ENCODE measurements at regions not wholly inside any gene's neighbourhood (a gene's known extent, or its start where the extent isn't known, plus 50 kb on each side); places are given as distances from the start of the nearest gene placed in this dataset.

DNA sequence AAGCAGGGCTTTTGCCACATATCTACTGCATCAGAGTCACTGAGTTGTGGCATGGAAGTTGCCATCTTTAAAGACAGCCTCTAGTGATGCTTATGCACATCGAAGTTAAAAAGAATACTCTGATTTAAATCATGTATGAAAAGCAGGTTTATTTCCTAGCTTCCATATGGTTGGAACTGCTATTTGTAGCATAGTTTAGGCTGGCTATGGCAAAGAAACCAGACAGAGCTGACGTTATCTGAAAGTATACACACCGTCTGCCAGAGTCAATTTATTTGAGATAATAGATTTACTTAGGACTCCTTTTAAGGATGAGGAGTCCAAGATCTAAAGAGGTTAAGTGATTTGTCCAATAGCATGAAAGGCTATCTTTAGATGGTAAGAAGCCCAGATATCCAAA lies 536.9 kb upstream of the ADGRL4 start:
- no TSS peak for BruUV-seq (replicated peaks)
- CTCF ChIA-PET, result no interaction called here
- no peak for TF ChIP-seq TCF7L2 (IDR thresholded peaks at IDR 0.05; ENCODE audit: low read depth, low read length)
- TF ChIP-seq POLR2AphosphoS5 (IDR thresholded peaks at IDR 0.05; ENCODE audit: low read depth, low read length), result no peak
- TF ChIP-seq REST (IDR thresholded peaks at IDR 0.05; ENCODE audit: insufficient read depth in 1 of 2, low read depth in 2 of 2, low read length in 1 of 2), result no peak
- no peak for TF ChIP-seq SIN3A (IDR thresholded peaks at IDR 0.05; ENCODE audit: borderline replicate concordance, insufficient read depth, low read depth, low read length)
- TF ChIP-seq CTCF (IDR thresholded peaks at IDR 0.05), result no peak

DNA sequence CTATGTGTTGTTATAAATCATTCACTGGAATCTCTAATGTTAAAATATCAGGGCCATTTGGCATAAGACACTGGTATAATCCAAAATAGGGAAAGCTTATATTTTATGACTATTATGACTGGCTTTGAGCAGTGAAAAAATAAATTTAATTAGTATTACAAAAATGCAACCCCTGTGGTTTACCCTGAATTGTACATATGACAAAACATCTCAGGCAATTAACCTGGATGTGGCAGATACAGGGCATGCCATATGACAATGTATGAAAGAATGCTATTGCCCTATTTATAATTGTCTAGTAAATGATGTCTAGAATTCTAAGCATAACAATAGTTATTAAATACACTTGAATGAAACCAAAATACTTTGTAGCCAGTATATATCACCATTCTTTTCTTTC lies 532.5 kb upstream of the ADGRL4 start:
- Histone ChIP-seq H3K9me3 (ENCODE audit: control insufficient read depth, insufficient read depth, low read depth, low read length) (no peaks in the 10 kb centered on the region), H3K27me3 (ENCODE audit: control insufficient read depth, insufficient read depth, low read length) (no peaks in the 10 kb centered on the region), H3K27ac (ENCODE audit: low read length) (no peak overlapping the region), H3K4me3 (ENCODE audit: low read depth in 2 of 2, low read length in 2 of 2) (no peak overlapping the region), H3K4me1 (ENCODE audit: control insufficient read depth, insufficient read depth, low read length) (no peaks in the 10 kb centered on the region), H3K36me3 (ENCODE audit: control insufficient read depth, insufficient read depth, low read length) (no peaks in the 10 kb centered on the region)
- intact Hi-C loops (cut with micrococcal nuclease; ENCODE audit: unreplicated experiment), result no loop called here
- BruUV-seq (replicated peaks), result no TSS peak
- POLR2A ChIA-PET, result no interaction called here
- DNase-seq (ENCODE audit: low read depth, low spot score), result no peak
- TF ChIP-seq REST (IDR thresholded peaks at IDR 0.05; ENCODE audit: insufficient read depth in 1 of 2, low read depth in 2 of 2, low read length in 1 of 2) (no peak), TCF7L2 (IDR thresholded peaks at IDR 0.05; ENCODE audit: low read depth, low read length) (no peak), CTCF (IDR thresholded peaks at IDR 0.05) (no peak), POLR2AphosphoS5 (IDR thresholded peaks at IDR 0.05; ENCODE audit: low read depth, low read length) (no peak), SIN3A (IDR thresholded peaks at IDR 0.05; ENCODE audit: borderline replicate concordance, insufficient read depth, low read depth, low read length) (no peak)
- in situ Hi-C loops (cut with HindIII; ENCODE audit: low pct_unique_long_range_greater_than_20kb, low sequenced_read_pairs), result no loop called here
- CTCF ChIA-PET, result no interaction called here
- ATAC-seq, result no peak

More for the DNA sequence above, 536.9 kb upstream of the ADGRL4 start:
- H3K27ac ChIP-seq (ENCODE audit: low read length), result no peak overlapping the region
- in situ Hi-C loops (cut with HindIII; ENCODE audit: low pct_unique_long_range_greater_than_20kb, low sequenced_read_pairs) (no loop called here), intact Hi-C loops (cut with micrococcal nuclease; ENCODE audit: unreplicated experiment) (no loop called here)
- no peak for ATAC-seq
- no peaks in the 10 kb centered on the region for H3K36me3 ChIP-seq (ENCODE audit: control insufficient read depth, insufficient read depth, low read length)
- no peaks in the 10 kb centered on the region for H3K27me3 ChIP-seq (ENCODE audit: control insufficient read depth, insufficient read depth, low read length)
- no peaks in the 10 kb centered on the region for H3K9me3 ChIP-seq (ENCODE audit: control insufficient read depth, insufficient read depth, low read depth, low read length)
- H3K4me3 ChIP-seq (ENCODE audit: low read depth in 2 of 2, low read length in 2 of 2), result no peak overlapping the region
- H3K4me1 ChIP-seq (ENCODE audit: control insufficient read depth, insufficient read depth, low read length), result no peaks in the 10 kb centered on the region
- POLR2A ChIA-PET, result no interaction called here
- DNase-seq (ENCODE audit: low read depth, low spot score), result no peak

All from Panc1 (cell line).